Parathyroid adenoma (tissue), 2 donors: ENCODE measurements at regions not wholly inside any gene's neighbourhood (a gene's known extent, or its start where the extent isn't known, plus 50 kb on each side); places are given as distances from the start of the nearest gene placed in this dataset.

Experiments used
- H2AFZ ChIP-seq: fragments of 300-600 bp; sonication (generic); one replicate; pipeline ENCODE4 v1.7.0; 2017; ENCODE audit warnings: antibody characterized with exemption, mild to moderate bottlenecking
- H3K27ac ChIP-seq: fragments of 300-600 bp; sonication (generic); one replicate; pipeline ENCODE4 v1.7.0; 2017
- H3K27me3 ChIP-seq: fragments of 300-600 bp; sonication (generic); one replicate; pipeline ENCODE4 v1.7.0; 2017; ENCODE audit warnings: low read length; ENCODE audit not compliant: control insufficient read depth, insufficient read depth
- H3K36me3 ChIP-seq: fragments of 300-600 bp; sonication (generic); one replicate; pipeline ENCODE4 v1.7.0; 2017; ENCODE audit warnings: low read length; ENCODE audit not compliant: control insufficient read depth, insufficient read depth
- H3K4me1 ChIP-seq: fragments of 300-600 bp; sonication (generic); one replicate; pipeline ENCODE4 v1.7.0; 2017; ENCODE audit warnings: control low read depth
- H3K4me2 ChIP-seq: fragments of 300-600 bp; sonication (generic); one replicate; pipeline ENCODE4 v1.7.0; 2017; ENCODE audit warnings: low read length
- H3K4me3 ChIP-seq: fragments of 300-600 bp; sonication (generic); one replicate; pipeline ENCODE4 v1.7.0; 2017; ENCODE audit warnings: low read depth, low read length
- H3K79me2 ChIP-seq: fragments of 300-600 bp; sonication (generic); one replicate; pipeline ENCODE4 v1.7.0; 2017; ENCODE audit warnings: control low read depth
- H3K9ac ChIP-seq: fragments of 300-600 bp; sonication (generic); one replicate; pipeline ENCODE4 v1.7.0; 2017; ENCODE audit warnings: mild to moderate bottlenecking
- H3K9me3 ChIP-seq: fragments of 300-600 bp; sonication (generic); one replicate; pipeline ENCODE4 v1.7.0; 2017; ENCODE audit warnings: low read length; ENCODE audit not compliant: control insufficient read depth
- TF ChIP-seq, protein P1 (sequence below): fragments of 300-600 bp; sonication (generic); IDR thresholded peaks from one replicate; pipeline ENCODE4 v1.7.0; 2017; ENCODE audit warnings: antibody characterized with exemption, mild to moderate bottlenecking
- donor health status: primary hyperparathyroidism.

DNA sequence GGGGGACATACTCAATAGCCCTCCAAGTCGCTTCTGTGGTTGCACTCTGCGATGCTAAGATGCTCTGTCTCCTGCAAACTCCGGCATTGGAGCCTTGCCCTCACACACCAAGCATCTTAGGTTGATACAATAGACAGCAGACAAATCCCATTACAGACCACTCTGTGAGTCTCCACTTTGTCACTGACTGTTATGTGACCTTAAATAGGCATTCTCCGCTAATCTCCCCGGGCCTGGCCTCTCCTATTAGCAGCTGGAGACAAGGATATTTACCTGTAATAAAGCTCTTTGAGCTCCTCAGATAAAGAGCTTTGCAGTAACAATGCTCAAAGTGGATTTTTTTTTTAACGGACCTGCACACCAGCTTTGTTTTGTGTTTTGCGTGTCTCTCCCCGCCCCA, 479.7 kb upstream of the TBX3 start:
- Histone ChIP-seq H3K79me2 (no peaks in the 10 kb centered on the region), H3K9me3 (no peaks in the 10 kb centered on the region), H2AFZ (no peak overlapping the region), H3K4me2 (no peak overlapping the region), H3K27me3 (no peaks in the 10 kb centered on the region), H3K36me3 (no peaks in the 10 kb centered on the region), H3K27ac (no peak overlapping the region), H3K4me1 (no peaks in the 10 kb centered on the region), H3K9ac (no peak overlapping the region), H3K4me3 (no peak overlapping the region)
- TF ChIP-seq, protein P1, sequence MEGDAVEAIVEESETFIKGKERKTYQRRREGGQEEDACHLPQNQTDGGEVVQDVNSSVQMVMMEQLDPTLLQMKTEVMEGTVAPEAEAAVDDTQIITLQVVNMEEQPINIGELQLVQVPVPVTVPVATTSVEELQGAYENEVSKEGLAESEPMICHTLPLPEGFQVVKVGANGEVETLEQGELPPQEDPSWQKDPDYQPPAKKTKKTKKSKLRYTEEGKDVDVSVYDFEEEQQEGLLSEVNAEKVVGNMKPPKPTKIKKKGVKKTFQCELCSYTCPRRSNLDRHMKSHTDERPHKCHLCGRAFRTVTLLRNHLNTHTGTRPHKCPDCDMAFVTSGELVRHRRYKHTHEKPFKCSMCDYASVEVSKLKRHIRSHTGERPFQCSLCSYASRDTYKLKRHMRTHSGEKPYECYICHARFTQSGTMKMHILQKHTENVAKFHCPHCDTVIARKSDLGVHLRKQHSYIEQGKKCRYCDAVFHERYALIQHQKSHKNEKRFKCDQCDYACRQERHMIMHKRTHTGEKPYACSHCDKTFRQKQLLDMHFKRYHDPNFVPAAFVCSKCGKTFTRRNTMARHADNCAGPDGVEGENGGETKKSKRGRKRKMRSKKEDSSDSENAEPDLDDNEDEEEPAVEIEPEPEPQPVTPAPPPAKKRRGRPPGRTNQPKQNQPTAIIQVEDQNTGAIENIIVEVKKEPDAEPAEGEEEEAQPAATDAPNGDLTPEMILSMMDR, result no peak

DNA sequence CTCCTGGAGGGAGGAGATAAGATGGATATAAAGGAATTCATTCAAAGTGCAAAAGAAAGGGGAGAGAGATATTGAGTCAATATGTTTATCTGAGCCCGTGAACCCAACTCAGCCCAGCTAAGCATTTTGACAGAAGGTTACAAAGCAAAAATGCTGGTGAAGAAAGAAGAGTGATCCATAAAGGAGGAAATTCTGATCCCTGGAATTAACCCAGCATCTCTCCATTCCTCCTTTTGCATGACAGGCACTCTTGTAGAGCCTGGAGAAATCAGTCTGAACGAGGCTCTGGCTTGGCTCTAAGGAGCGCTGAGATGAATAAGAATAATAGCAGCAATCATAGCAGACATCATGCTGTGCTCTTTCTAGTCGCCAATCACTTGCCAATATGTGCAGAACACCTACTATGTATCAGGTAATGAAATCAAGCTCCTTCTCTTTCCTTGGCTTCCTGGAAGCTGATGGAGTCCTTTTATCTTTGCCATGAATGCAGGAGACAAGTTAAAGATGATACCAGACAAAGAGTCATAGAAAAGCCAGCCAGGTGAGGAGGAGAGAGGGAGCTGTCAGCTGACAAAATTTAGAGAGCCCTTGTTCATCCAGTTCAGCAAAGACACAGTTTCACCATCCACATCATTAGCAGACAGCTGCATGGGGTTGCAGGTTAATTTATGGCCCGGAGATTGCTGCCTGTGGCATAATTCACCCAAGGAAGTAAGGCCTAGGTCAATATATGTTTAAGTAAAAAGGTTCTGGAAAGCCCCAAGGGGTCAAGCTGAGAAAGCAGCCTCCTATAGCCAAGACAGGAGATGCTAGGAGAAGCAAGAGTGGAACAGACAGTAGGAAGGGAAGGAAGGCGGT, 476.5 kb upstream of the TBX3 start:
- H3K27me3 ChIP-seq, result no peaks in the 10 kb centered on the region
- no peaks in the 10 kb centered on the region for H3K9me3 ChIP-seq
- no peaks in the 10 kb centered on the region for H3K36me3 ChIP-seq
- no peak overlapping the region for H2AFZ ChIP-seq
- no peaks in the 10 kb centered on the region for H3K4me1 ChIP-seq
- H3K27ac ChIP-seq, result no peak overlapping the region
- H3K4me2 ChIP-seq, result no peak overlapping the region
- H3K9ac ChIP-seq, result no peak overlapping the region
- H3K79me2 ChIP-seq, result no peaks in the 10 kb centered on the region
- TF ChIP-seq, protein P1, result no peak
- H3K4me3 ChIP-seq, result no peak overlapping the region

DNA sequence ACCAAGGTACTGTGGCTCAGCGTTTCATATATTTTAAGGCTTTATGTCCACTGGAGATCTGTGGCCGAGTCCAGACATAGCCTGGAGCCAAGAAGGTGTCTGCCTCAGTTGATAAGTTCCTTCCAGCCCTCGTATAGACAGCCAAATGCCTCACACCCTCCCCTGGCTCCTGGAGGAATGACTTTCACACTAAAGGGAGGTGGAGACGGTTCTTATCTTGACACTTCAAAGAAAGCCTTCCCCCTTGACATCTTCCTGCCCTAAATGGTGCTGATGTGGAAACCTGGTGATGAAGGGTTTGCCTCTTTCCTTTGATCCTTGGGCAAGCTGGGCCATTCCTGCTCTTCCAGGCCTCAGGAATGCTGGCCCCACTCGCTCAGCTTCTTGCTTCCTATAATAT, 474.8 kb upstream of the TBX3 start:
- Histone ChIP-seq H3K9ac (no peak overlapping the region), H3K4me3 (no peak overlapping the region), H2AFZ (no peak overlapping the region), H3K79me2 (no peaks in the 10 kb centered on the region), H3K9me3 (no peaks in the 10 kb centered on the region), H3K27me3 (no peaks in the 10 kb centered on the region), H3K4me1 (no peaks in the 10 kb centered on the region), H3K27ac (no peak overlapping the region), H3K36me3 (no peaks in the 10 kb centered on the region), H3K4me2 (no peak overlapping the region)
- TF ChIP-seq, protein P1, result no peak

DNA sequence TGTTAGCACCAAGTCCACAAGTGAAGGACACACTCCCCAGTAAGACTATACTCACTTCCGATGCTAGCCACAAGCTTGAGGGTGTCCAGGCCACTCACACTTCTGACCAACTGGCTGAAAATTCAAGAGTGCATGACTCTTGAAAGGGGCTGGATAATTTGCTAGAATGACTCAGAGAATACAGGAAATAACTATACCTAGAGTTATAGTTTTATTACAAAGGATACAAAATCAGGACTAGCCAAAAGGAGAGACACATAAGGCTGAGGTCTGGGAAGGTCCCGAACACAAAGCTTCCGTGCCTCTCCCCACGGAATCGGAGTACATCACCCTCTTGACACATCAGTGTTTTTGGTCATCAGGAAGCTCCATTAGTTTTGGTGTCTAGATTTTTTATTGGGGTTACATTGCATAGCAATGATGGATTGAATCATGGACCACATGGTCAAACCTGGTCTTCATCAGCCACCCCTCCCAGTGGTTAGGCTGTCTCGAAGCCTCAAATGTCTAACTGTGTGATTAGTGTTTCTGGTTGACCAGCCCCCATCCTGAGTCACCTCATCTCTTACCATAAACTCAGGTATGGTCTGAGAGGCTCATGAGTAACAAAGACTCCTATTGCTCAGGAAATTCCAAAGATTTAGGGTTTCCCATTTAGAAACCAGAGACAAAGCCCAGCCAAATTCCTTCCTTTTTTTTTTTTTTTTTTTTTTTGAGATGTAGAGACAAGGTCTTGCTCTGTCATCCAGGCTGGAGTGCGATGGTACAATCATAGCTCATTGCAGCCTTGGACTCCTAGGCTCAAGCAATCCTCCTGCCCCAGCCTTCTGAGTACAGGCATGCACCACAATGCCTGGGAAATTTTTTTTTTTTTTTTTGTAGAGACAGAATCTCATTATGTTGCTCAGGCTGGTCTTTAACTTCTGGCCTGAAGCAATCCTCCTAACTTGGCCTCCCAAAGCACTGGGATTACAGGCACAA, 472.0 kb upstream of the TBX3 start:
- Histone ChIP-seq H3K9me3 (no peaks in the 10 kb centered on the region), H3K4me1 (no peaks in the 10 kb centered on the region), H3K27ac (no peak overlapping the region), H2AFZ (no peak overlapping the region), H3K4me3 (no peak overlapping the region), H3K79me2 (no peaks in the 10 kb centered on the region), H3K27me3 (no peaks in the 10 kb centered on the region), H3K36me3 (no peaks in the 10 kb centered on the region), H3K4me2 (no peak overlapping the region), H3K9ac (no peak overlapping the region)
- TF ChIP-seq, protein P1, result no peak
